ENCODE measurements at regions not wholly inside any gene's neighbourhood (a gene's known extent, or its start where the extent isn't known, plus 50 kb on each side); places are given as distances from the start of the nearest gene placed in this dataset.

DNA sequence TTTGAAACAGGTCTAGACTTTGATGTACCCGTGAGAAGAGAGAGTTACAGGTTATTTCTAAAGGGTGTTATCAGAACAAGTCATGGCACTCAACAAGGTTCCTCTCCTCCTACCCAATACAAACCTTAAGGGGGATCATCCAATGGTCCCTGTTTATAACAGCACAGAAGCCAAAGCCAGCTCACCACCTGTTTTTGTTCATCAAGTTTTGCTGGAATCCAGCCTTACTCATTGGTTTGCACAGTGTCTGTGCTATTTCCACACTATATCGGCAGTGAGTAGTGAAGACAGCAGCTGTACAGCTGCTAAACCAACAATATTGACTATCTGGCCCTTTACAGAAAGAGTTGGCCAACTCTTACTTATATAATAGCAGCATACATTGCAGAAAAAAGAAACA is 262.1 kb upstream of the STS start:
- no peak for TF ChIP-seq CTCF (IDR thresholded peaks at IDR 0.05; ENCODE audit: insufficient read depth, low read length)
- no peak for TF ChIP-seq POLR2AphosphoS5 (IDR thresholded peaks at IDR 0.05; ENCODE audit: low read depth)
- TF ChIP-seq GABPA (IDR thresholded peaks at IDR 0.05; ENCODE audit: low read depth): no peak
- TF ChIP-seq, protein P1, sequence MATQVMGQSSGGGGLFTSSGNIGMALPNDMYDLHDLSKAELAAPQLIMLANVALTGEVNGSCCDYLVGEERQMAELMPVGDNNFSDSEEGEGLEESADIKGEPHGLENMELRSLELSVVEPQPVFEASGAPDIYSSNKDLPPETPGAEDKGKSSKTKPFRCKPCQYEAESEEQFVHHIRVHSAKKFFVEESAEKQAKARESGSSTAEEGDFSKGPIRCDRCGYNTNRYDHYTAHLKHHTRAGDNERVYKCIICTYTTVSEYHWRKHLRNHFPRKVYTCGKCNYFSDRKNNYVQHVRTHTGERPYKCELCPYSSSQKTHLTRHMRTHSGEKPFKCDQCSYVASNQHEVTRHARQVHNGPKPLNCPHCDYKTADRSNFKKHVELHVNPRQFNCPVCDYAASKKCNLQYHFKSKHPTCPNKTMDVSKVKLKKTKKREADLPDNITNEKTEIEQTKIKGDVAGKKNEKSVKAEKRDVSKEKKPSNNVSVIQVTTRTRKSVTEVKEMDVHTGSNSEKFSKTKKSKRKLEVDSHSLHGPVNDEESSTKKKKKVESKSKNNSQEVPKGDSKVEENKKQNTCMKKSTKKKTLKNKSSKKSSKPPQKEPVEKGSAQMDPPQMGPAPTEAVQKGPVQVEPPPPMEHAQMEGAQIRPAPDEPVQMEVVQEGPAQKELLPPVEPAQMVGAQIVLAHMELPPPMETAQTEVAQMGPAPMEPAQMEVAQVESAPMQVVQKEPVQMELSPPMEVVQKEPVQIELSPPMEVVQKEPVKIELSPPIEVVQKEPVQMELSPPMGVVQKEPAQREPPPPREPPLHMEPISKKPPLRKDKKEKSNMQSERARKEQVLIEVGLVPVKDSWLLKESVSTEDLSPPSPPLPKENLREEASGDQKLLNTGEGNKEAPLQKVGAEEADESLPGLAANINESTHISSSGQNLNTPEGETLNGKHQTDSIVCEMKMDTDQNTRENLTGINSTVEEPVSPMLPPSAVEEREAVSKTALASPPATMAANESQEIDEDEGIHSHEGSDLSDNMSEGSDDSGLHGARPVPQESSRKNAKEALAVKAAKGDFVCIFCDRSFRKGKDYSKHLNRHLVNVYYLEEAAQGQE (IDR thresholded peaks at IDR 0.05; ENCODE audit: insufficient replicate concordance, low read depth): no peak
